Stimulated activated CD8-positive, alpha-beta memory T cell treated with anti-CD3 and anti-CD28 coated beads, Interleukin-4, amount 100 ng/mL, for 24 hours (primary cell): ENCODE measurements at regions not wholly inside any gene's neighbourhood (a gene's known extent, or its start where the extent isn't known, plus 50 kb on each side); places are given as distances from the start of the nearest gene placed in this dataset.
A peak's percentile ranks its signal among the peaks of the same experiment; 100 is the strongest.

Source experiments
- DNase-seq: peaks from one replicate; pipeline ENCODE4 v3.0.0-alpha.2; 2020; ENCODE audit warnings: low read depth

GRCh38 chr6:150299873-150300485 is 68.8 kb upstream of the IYD start:
- DNase-seq: no peak

- no peak for DNase-seq
These were observed 66.8 kb upstream of the IYD start for GRCh38 chr6:150301846-150302519.

- DNase-seq: no peak
These were observed 66.2 kb upstream of the IYD start for GRCh38 chr6:150302520-150303176.

GRCh38 chr6:150303256-150303655 is 65.6 kb upstream of the IYD start:
- no peak for DNase-seq

GRCh38 chr6:150304429-150304828 is 64.4 kb upstream of the IYD start:
- DNase-seq: no peak

- DNase-seq: no peak
These were observed 62.5 kb upstream of the IYD start for GRCh38 chr6:150306290-150306689.

- no peak for DNase-seq
These were observed 61.3 kb upstream of the IYD start for GRCh38 chr6:150307520-150307919.

GRCh38 chr6:150308812-150309645 is 59.8 kb upstream of the IYD start:
- DNase-seq: no peak

- DNase-seq: no peak
These were observed 58.3 kb upstream of the IYD start for GRCh38 chr6:150310539-150310938.

- peak; percentile 4 for DNase-seq
These were observed 57.5 kb upstream of the IYD start for GRCh38 chr6:150311149-150311944.

- no peak for DNase-seq
These were observed 56.4 kb upstream of the IYD start for GRCh38 chr6:150312395-150312794.

- no peak for DNase-seq
These were observed 55.8 kb upstream of the IYD start for GRCh38 chr6:150312844-150313584.

GRCh38 chr6:150313781-150314180 is 55.0 kb upstream of the IYD start:
- no peak for DNase-seq

GRCh38 chr6:150314230-150315188 is 54.3 kb upstream of the IYD start:
- no peak for DNase-seq

GRCh38 chr6:150315626-150316025 is 53.2 kb upstream of the IYD start:
- no peak for DNase-seq

- no peak for DNase-seq
These were observed 51.9 kb upstream of the IYD start for GRCh38 chr6:150316936-150317335.
